NCI-H2029 (cell line): ENCODE measurements at regions not wholly inside any gene's neighbourhood (a gene's known extent, or its start where the extent isn't known, plus 50 kb on each side); places are given as distances from the start of the nearest gene placed in this dataset.
A peak's percentile ranks its signal among the peaks of the same experiment; 100 is the strongest.

Experiments
- DNase-seq: peaks from one replicate; lab custom pipeline; 2025; lab: John Stamatoyannopoulos, UW

GRCh38 chr3:124092811-124093210, 100.9 kb upstream of the ROPN1 start:
- no peak for DNase-seq

DNA sequence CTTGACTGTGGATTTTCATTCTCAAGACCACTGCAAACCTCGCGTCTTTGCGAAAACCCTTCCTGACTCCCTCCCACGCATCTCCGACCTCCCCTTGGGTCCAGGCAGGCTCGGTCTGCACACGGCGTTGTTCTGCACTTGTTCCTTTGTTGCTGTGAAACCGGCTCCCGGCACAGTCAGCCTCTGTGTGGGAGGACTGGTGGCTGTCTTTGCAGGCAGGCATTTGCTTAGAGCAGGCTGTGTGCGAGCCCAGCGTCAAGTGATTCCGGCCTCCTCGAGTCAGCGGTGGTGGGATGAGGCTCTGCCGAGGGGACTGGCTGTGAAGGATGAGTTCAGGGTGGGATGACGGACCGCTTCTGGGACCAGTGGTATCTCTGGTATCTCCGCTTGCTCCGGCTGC, 102.6 kb upstream of the ROPN1 start:
- DNase-seq = no peak

DNA sequence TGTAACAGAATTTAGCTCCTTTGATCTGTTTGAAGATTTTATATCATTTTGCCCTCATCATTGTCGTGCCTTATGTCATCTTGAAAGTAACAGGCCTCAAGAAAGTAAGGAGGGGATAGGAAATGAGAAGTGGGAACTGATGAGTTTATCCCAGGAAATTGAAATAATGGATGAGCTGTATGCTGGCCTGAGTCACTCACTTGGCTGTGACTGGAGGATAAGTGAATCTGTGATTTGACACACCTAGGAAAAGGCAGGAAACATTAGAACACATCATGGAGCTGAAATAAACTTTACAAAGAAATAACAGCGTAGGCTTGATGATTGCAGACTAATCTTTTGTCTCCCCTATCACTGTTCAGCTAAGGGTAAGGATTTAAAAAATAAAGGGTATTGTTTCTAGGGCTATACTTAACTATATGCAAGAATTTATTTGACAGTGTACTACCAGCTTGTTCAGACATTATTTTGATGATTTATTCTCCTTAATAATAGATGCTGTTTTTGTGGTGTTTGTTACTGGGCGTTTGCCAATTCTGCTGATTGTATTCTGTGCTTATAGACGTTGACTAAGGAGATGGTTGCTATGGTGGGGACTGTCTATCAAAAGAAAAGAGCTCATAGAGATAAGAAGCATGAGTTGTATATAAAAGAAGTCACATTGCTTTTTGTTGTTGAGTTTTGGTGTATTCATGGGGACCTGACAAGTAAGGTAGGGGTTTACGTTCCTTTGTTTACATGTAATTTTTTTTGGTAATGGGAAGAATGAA, 105.6 kb upstream of the ROPN1 start:
- DNase-seq = no peak

- no peak for DNase-seq
Measured at GRCh38 chr3:124101643-124102042, 109.7 kb upstream of the ROPN1 start.

GRCh38 chr3:124107104-124107890, 115.4 kb upstream of the ROPN1 start:
- no peak for DNase-seq

DNA sequence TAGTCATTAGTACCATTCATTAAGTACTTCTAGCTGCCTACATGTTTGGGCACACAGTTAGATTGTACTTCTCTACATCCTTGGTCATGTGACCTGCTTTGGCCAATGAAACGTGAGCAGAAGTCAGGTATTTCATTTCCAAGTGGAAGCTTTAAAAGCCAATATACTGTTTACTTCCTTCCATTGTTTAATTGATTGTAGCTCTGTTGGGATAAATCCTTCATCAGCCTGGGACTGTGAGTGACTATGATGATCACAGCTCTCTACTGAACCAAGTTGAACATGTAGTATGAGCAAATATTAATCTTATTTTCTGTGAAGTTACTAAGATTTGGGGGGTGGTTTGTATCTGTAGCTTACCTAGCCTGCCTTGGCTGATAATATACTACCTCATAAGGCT, 116.5 kb upstream of the ROPN1 start:
- DNase-seq = no peak

DNA sequence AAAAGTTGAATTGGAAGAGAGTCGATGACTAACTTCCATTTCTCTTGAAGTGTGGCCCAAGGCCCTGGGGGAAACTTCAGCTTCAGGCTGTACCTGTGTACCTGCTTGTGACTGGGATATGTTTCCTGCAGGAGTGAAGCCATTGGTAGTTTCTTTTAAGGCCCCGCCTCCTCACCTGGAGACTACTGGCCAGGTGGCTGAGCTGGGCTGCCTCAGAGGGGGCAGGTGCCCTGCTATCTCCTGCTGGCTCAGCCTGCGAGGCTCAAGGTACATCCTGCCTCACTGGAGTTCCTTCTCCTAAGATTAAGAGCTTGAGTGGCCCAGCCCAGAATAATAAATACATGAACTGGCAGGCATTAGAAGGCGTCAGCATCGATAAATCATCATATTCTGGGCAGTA, 121.6 kb upstream of the ROPN1 start:
- DNase-seq = no peak

DNA sequence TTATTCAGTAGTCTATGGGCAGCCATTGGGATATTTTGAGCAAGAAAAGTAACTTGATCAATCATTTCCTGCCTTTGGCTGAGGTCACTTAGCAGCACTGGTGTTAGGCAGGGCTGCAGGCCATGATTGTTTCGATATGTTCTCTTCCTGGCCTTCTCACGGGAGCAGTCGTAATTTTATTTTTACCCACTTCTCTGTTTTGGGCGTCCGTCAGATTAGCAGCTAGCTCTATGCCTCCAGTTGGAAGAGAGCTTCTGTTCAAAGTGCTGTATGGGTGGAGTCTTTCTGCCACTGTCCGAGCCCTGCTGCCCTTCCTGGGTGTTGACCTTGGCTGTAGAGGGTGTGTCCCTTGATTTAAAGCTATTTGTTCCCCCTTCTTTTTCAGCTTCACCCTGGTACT, 123.4 kb upstream of the ROPN1 start:
- DNase-seq = no peak

- no peak for DNase-seq
Measured at GRCh38 chr3:124115956-124116355, 124.0 kb upstream of the ROPN1 start.

GRCh38 chr3:124116906-124117305, 125.0 kb upstream of the ROPN1 start:
- no peak for DNase-seq

- DNase-seq = no peak
Measured at GRCh38 chr3:124117486-124117885, 125.6 kb upstream of the ROPN1 start.

DNA sequence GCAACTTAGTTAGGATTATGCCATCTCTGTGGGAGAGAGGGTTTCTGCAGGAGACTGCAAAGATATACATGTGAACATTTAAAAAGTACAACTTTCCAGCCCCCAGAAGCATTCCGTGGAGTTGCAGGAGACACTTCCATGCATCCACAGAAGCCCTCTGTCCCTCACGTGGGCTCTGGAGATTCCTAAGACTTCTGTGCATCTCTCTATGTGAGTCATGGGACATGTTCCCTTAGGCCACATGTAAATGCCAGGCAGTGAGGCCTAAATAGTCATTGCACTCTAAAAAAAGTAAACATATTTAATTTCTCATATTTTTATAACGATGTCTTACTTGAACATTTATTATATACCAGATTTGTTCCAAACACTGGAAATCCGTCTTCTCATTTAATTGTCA, 126.5 kb upstream of the ROPN1 start:
- DNase-seq = no peak

DNA sequence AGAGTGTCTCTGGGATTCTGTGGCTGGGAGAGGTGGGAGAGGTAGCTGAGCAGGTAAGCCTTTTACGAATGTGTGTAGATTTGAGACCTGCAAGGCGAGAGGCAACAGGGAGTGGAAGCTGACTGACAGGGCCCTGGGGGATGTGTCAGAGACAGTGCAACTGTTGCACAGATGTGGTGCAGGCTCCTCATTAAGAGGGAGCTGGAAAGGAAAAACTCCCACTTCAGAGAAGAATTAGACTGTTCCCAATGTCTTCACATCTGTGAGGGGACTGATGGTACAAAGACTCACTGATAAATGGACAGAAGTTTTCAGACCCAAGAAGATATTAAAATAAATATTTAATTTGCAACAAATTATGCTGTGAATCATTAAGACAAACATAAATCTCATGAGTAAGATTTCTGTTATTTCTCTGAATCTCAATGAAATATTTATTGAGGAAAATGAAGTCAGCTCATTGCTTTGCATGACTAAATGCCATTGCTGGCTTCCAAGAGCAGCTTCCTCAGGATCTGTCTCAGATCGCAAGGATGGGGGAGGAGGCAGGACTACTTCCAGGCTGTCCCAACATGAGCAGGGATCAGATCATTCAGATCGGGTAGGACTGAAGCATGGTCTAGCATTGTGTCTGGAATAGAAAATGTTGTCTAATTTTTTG, 127.3 kb upstream of the ROPN1 start:
- no peak for DNase-seq

DNA sequence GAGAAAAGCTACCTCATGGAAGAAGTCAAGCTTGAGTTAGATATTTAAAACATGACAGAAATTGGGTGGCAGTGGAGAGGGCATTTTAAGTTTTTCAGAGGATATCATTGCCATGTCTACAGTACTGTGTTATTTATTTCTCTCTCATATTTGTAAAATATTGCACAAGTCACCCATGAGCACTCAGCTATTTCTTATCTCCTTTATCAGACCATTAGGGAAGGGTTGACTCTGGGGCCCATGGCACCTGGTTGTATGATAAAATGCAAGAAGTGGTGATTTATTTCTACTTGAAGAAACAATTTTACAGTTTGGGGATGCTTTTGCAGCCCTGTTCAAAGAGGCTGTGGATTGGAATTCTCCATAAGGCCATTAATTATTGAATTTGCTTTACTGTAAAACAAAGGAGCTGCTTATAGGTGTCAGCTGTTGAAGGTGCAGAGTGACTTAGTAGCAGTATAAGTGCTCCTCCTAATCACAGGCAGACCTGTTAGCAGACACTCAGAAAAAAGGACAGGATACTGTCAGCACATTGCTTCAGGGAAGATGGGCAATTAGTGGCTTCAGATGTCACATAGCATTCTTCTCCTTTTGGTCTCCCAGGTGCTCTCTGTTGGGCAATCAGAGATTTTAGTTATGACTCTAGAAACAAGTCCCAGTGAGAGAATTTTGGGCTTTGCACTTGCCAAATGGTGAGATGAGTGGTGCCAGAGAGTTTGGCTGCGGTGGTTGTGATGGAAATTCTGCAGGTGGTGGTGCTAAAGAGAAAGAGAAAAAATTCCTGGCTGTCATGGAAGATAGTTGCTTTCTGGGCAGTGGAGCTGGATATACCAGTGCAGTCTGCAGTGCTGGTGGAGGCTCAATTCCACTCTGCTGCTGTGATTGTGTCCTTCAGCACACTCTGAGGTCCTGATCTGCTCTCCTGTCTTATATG, 129.7 kb upstream of the ROPN1 start:
- DNase-seq = no peak

GRCh38 chr3:124125315-124125714, 133.4 kb upstream of the ROPN1 start:
- no peak for DNase-seq

DNA sequence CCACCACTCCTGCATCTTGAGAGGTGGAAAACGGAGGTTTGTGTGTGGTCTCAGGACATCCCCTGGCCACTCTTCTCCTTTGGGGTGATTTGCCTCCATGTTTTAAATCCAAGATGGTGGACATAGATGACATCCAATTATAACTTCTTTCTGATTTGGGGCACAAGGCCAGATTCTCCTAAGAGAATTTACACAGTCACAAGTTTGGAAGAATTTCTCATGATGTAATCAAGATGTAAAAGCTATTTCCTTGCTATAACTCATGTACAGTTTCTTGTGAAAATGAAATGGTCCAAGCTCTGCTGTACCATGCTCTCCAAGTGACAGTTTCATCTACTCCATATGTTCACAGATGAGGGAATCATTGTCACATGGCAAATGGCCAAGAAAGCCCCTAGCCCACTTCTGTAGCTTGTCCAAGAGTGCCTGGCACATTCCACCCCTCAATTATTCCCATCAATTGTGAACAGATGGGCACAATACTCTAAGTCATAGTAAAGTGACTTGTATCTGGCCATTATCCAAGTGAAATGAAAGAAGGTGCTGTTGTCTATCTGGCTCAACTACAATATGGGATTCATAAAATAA, 134.6 kb upstream of the ROPN1 start:
- no peak for DNase-seq

DNA sequence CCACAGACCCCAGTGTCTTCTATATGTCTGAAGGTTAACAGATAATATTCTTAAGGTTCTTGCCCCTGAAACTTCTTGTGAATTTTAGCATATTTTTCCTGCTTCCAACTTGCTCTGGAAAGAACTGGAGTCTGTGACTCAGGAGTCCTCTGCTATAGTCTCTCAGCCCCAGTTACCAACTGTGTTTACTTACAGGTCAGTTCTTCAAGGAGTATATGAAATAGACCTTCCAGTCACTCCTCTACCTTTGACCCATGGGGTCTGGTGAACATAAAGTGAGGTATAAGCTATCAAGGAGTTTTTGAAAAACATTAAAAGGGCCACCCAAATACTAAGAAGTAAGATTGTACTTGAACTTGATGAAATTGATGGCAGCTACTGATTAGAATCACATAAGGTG, 139.2 kb upstream of the ROPN1 start:
- no peak for DNase-seq

GRCh38 chr3:124131580-124131979, 139.7 kb upstream of the ROPN1 start:
- no peak for DNase-seq

- no peak for DNase-seq
Measured at GRCh38 chr3:124132813-124133212, 140.9 kb upstream of the ROPN1 start.

DNA sequence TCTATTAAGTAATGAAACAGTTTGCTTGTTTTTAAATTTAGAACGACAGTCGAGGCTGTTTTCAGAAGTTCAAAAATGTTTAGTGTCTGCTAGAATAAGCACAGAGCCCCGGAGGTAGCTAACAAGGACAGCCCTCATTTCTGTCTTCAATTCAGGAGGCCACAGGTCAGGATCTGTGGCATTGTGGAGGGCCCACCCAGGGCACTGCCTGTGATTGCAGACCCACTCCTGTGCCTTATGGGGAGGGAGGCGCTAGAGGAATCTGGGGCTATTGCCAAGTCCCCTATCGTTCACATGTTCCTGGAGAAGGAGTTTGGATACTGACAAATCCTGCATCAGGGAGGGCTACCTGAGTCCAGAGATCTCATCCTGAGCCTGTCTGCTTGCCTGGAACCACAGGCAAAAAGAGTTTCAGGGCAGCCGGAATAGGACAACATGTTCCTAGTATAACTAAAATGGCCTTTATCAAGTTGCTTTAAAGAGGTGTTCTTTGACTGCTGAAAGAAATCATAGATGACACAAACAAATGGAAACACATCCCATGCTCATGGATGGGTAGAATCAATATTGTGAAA, 141.5 kb upstream of the ROPN1 start:
- no peak for DNase-seq

- DNase-seq = peak; percentile 93
Measured at GRCh38 chr3:124137216-124137615, 145.3 kb upstream of the ROPN1 start.
